Embryonic facial prominence (tissue), 1 donor: ENCODE measurements at regions not wholly inside any gene's neighbourhood (a gene's known extent, or its start where the extent isn't known, plus 50 kb on each side); places are given as distances from the start of the nearest gene placed in this dataset.
A peak's percentile ranks its signal among the peaks of the same experiment; 100 is the strongest.
"Not testable (repeated sequence)": the region's sequence is repeated elsewhere in the genome, so short reads cannot be mapped to it uniquely, and the experiment has no call there.

ENCODE experiments used
- DNase-seq: peaks from one replicate; pipeline ENCODE4 v3.0.0-alpha.2; 2016; ENCODE audit errors: extremely low spot score

- no peak for DNase-seq
Measured at GRCh38 chr12:76664731-76665130, 99.2 kb upstream of the ZDHHC17 start.

GRCh38 chr12:76666290-76666835, 97.6 kb upstream of the ZDHHC17 start:
- no peak for DNase-seq

- DNase-seq, result no peak
Measured at GRCh38 chr12:76669981-76670380, 93.9 kb upstream of the ZDHHC17 start.

GRCh38 chr12:76670776-76671175, 93.1 kb upstream of the ZDHHC17 start:
- peak; percentile 15 for DNase-seq

GRCh38 chr12:76674669-76675315, 89.1 kb upstream of the ZDHHC17 start:
- DNase-seq, result no peak

GRCh38 chr12:76676261-76676660, 87.7 kb upstream of the ZDHHC17 start:
- DNase-seq, result not testable (repeated sequence)

- DNase-seq, result no peak
Measured at GRCh38 chr12:76678992-76679391, 84.9 kb upstream of the ZDHHC17 start.

GRCh38 chr12:76679778-76680177, 84.1 kb upstream of the ZDHHC17 start:
- no peak for DNase-seq

GRCh38 chr12:76680940-76681339, 83.0 kb upstream of the ZDHHC17 start:
- DNase-seq, result no peak

GRCh38 chr12:76685246-76685678, 78.7 kb upstream of the ZDHHC17 start:
- DNase-seq, result peak; percentile 28

GRCh38 chr12:76687981-76688380, 75.9 kb upstream of the ZDHHC17 start:
- peak; percentile 87 for DNase-seq

- no peak for DNase-seq
Measured at GRCh38 chr12:76688631-76689030, 75.3 kb upstream of the ZDHHC17 start.

- peak; percentile 41 for DNase-seq
Measured at GRCh38 chr12:76690921-76691700, 72.8 kb upstream of the ZDHHC17 start.

GRCh38 chr12:76692846-76693245, 71.1 kb upstream of the ZDHHC17 start:
- DNase-seq, result no peak

GRCh38 chr12:76694369-76694768, 69.5 kb upstream of the ZDHHC17 start:
- no peak for DNase-seq

- DNase-seq, result no peak
Measured at GRCh38 chr12:76696186-76696585, 67.7 kb upstream of the ZDHHC17 start.

GRCh38 chr12:76697849-76698248, 66.1 kb upstream of the ZDHHC17 start:
- no peak for DNase-seq

- DNase-seq, result no peak
Measured at GRCh38 chr12:76698316-76698715, 65.6 kb upstream of the ZDHHC17 start.

GRCh38 chr12:76698966-76699365, 64.9 kb upstream of the ZDHHC17 start:
- DNase-seq, result no peak

GRCh38 chr12:76701690-76702089, 62.2 kb upstream of the ZDHHC17 start:
- no peak for DNase-seq

- no peak for DNase-seq
Measured at GRCh38 chr12:76702946-76703345, 61.0 kb upstream of the ZDHHC17 start.

GRCh38 chr12:76704693-76705092, 59.2 kb upstream of the ZDHHC17 start:
- no peak for DNase-seq

GRCh38 chr12:76706101-76706500, 57.8 kb upstream of the ZDHHC17 start:
- no peak for DNase-seq
